ENCODE measurements at regions not wholly inside any gene's neighbourhood (a gene's known extent, or its start where the extent isn't known, plus 50 kb on each side); places are given as distances from the start of the nearest gene placed in this dataset.

GRCh38 chr10:28199941-28200340 lies 102.9 kb downstream of the MPP7 start:
- TF ChIP-seq, protein P1, sequence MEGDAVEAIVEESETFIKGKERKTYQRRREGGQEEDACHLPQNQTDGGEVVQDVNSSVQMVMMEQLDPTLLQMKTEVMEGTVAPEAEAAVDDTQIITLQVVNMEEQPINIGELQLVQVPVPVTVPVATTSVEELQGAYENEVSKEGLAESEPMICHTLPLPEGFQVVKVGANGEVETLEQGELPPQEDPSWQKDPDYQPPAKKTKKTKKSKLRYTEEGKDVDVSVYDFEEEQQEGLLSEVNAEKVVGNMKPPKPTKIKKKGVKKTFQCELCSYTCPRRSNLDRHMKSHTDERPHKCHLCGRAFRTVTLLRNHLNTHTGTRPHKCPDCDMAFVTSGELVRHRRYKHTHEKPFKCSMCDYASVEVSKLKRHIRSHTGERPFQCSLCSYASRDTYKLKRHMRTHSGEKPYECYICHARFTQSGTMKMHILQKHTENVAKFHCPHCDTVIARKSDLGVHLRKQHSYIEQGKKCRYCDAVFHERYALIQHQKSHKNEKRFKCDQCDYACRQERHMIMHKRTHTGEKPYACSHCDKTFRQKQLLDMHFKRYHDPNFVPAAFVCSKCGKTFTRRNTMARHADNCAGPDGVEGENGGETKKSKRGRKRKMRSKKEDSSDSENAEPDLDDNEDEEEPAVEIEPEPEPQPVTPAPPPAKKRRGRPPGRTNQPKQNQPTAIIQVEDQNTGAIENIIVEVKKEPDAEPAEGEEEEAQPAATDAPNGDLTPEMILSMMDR (IDR thresholded peaks at IDR 0.05) = no peak
- no peak for TF ChIP-seq POLR2A (IDR thresholded peaks at IDR 0.05)
